H54 (cell line): ENCODE measurements at regions not wholly inside any gene's neighbourhood (a gene's known extent, or its start where the extent isn't known, plus 50 kb on each side); places are given as distances from the start of the nearest gene placed in this dataset.

Experiments
- DNase-seq: peaks from one replicate; pipeline ENCODE4 v3.0.0; 2011; ENCODE audit warnings: low spot score, mixed read lengths; ENCODE audit not compliant: insufficient read length
- FAIRE-seq: peaks from 3 replicates; lab custom pipeline; 2011; peaks lifted over from hg19 to GRCh38; lab: Jason Lieb, UNC
- POLR2A ChIP-seq: IDR thresholded peaks from 2 replicates; pipeline ENCODE4 v1.6.1; 2011; ENCODE audit warnings: low read depth, mild to moderate bottlenecking, low read length

GRCh38 chr15:85874236-85874635, 79.5 kb upstream of the KLHL25 start:
- no peak for FAIRE-seq
- TF ChIP-seq POLR2A: no peak
- DNase-seq: no peak

- FAIRE-seq (no peak), DNase-seq (no peak)
- TF ChIP-seq POLR2A: no peak
These were observed 81.0 kb upstream of the KLHL25 start for GRCh38 chr15:85875756-85876155.

GRCh38 chr15:85878828-85879225, 84.1 kb upstream of the KLHL25 start:
- FAIRE-seq (no peak), DNase-seq (no peak)
- TF ChIP-seq POLR2A: no peak

- FAIRE-seq: no peak
- peak; percentile 15 for DNase-seq
- no peak for TF ChIP-seq POLR2A
These were observed 84.8 kb upstream of the KLHL25 start for GRCh38 chr15:85879334-85880163.

- no peak for TF ChIP-seq POLR2A
- DNase-seq: no peak
- no peak for FAIRE-seq
These were observed 85.9 kb upstream of the KLHL25 start for GRCh38 chr15:85880501-85881190.

- no peak for FAIRE-seq
- no peak for TF ChIP-seq POLR2A
These were observed 91.6 kb upstream of the KLHL25 start for GRCh38 chr15:85886309-85886811.

GRCh38 chr15:85889956-85890619, 95.4 kb upstream of the KLHL25 start:
- no peak for TF ChIP-seq POLR2A
- DNase-seq (no peak), FAIRE-seq (no peak)

More at GRCh38 chr15:85886309-85886811, 91.6 kb upstream of the KLHL25 start:
- no peak for DNase-seq

- no peak for DNase-seq
- no peak for TF ChIP-seq POLR2A
- FAIRE-seq: no peak
These were observed 95.9 kb upstream of the KLHL25 start for GRCh38 chr15:85890620-85890980.

GRCh38 chr15:85891470-85891869, 96.7 kb upstream of the KLHL25 start:
- DNase-seq: no peak
- TF ChIP-seq POLR2A: no peak
- FAIRE-seq: no peak

GRCh38 chr15:85892232-85892631, 97.5 kb upstream of the KLHL25 start:
- FAIRE-seq: no peak
- no peak for DNase-seq
- no peak for TF ChIP-seq POLR2A

- no peak for TF ChIP-seq POLR2A
- DNase-seq (no peak), FAIRE-seq (no peak)
These were observed 102.6 kb upstream of the KLHL25 start for GRCh38 chr15:85897207-85897894.

- FAIRE-seq: no peak
- no peak for TF ChIP-seq POLR2A
These were observed 103.4 kb upstream of the KLHL25 start for GRCh38 chr15:85897895-85898717.

GRCh38 chr15:85899927-85900326, 105.2 kb upstream of the KLHL25 start:
- no peak for DNase-seq
- TF ChIP-seq POLR2A: no peak
- no peak for FAIRE-seq

More at GRCh38 chr15:85897895-85898717, 103.4 kb upstream of the KLHL25 start:
- no peak for DNase-seq
